ENCODE measurements at regions not wholly inside any gene's neighbourhood (a gene's known extent, or its start where the extent isn't known, plus 50 kb on each side); places are given as distances from the start of the nearest gene placed in this dataset.

GRCh38 chr3:105119801-105120340 is 246.8 kb upstream of the ALCAM start:
- TF ChIP-seq CTCF (IDR thresholded peaks at IDR 0.05) (no peak), RFX5 (IDR thresholded peaks at IDR 0.05) (no peak), HDAC2 (IDR thresholded peaks at IDR 0.05) (no peak), USF2 (IDR thresholded peaks at IDR 0.05) (no peak), POLR2A (IDR thresholded peaks at IDR 0.05; ENCODE audit: low read length) (no peak), CHD4 (IDR thresholded peaks at IDR 0.05; ENCODE audit: borderline replicate concordance) (no peak)

Data from A549 (cell line).